Smooth muscle cell (in vitro differentiated cells): ENCODE measurements at regions not wholly inside any gene's neighbourhood (a gene's known extent, or its start where the extent isn't known, plus 50 kb on each side); places are given as distances from the start of the nearest gene placed in this dataset.
A peak's percentile ranks its signal among the peaks of the same experiment; 100 is the strongest.

Experiments used
- DNase-seq: peaks from one replicate; lab custom pipeline; 2025; ENCODE audit not compliant: unreplicated experiment; lab: John Stamatoyannopoulos, UW
- H2AFZ ChIP-seq: fragments of 200-600 bp; sonication (generic); 2 replicates; pipeline ENCODE4 v1.6.0; 2016; ENCODE audit warnings: antibody characterized with exemption, low read depth, mild to moderate bottlenecking
- H3F3A ChIP-seq: fragments of 200-600 bp; sonication (generic); 2 replicates; pipeline ENCODE4 v1.6.0; 2017; ENCODE audit warnings: antibody characterized with exemption, low read depth
- H3K27ac ChIP-seq: fragments of 200-600 bp; sonication (generic); 2 replicates; pipeline ENCODE4 v1.5.1; 2016; ENCODE audit warnings: low read depth, mild to moderate bottlenecking
- H3K27me3 ChIP-seq: fragments of 200-600 bp; sonication (generic); 2 replicates; pipeline ENCODE4 v1.6.1; 2016; ENCODE audit warnings: low read depth, mild to moderate bottlenecking
- H3K36me3 ChIP-seq: fragments of 200-600 bp; sonication (generic); 2 replicates; pipeline ENCODE4 v1.5.1; 2016; ENCODE audit warnings: low read depth
- H3K4me1 ChIP-seq: fragments of 200-600 bp; sonication (generic); 2 replicates; pipeline ENCODE4 v1.5.1; 2016; ENCODE audit warnings: low read depth
- H3K4me2 ChIP-seq: fragments of 200-600 bp; sonication (generic); 2 replicates; pipeline ENCODE4 v1.6.0; 2016; ENCODE audit warnings: mild to moderate bottlenecking
- H3K4me3 ChIP-seq: fragments of 200-600 bp; sonication (generic); 2 replicates; pipeline ENCODE4 v1.5.1; 2016; ENCODE audit warnings: mild to moderate bottlenecking
- H3K79me2 ChIP-seq: fragments of 200-600 bp; sonication (generic); 2 replicates; pipeline ENCODE4 v1.6.0; 2016; ENCODE audit warnings: low read depth, mild to moderate bottlenecking
- H3K9ac ChIP-seq: fragments of 200-600 bp; sonication (generic); 2 replicates; pipeline ENCODE4 v1.6.0; 2016; ENCODE audit warnings: low read depth
- H3K9me3 ChIP-seq: fragments of 200-600 bp; sonication (generic); replicated peaks from 2 replicates; pipeline ENCODE4 v1.5.1; 2016; ENCODE audit warnings: low read depth
- H4K20me1 ChIP-seq: fragments of 200-600 bp; sonication (generic); 2 replicates; pipeline ENCODE4 v1.6.0; 2016; ENCODE audit warnings: low read depth
- CTCF ChIP-seq: fragments of 200-600 bp; sonication (generic); IDR thresholded peaks from 2 replicates; pipeline ENCODE4 v1.5.1; 2017; ENCODE audit warnings: borderline replicate concordance, mild to moderate bottlenecking, antibody characterized with exemption; ENCODE audit not compliant: insufficient read depth, poor library complexity, severe bottlenecking
- WGBS: methylation state at CpG from one replicate; pipeline ENCODE4 v1.1.7; 2016; ENCODE audit warnings: low lambda C conversion rate; 5-methylcytosine and 5-hydroxymethylcytosine counted together

- Histone ChIP-seq H3K9me3 (no peaks in the 10 kb centered on the region), H3K9ac (no peak overlapping the region), H4K20me1 (no peaks in the 10 kb centered on the region), H3K36me3 (no peaks in the 10 kb centered on the region), H3K27ac (no peak overlapping the region), H3K4me2 (no peak overlapping the region), H3F3A (no peaks in the 10 kb centered on the region), H3K27me3 (no peaks in the 10 kb centered on the region), H3K79me2 (no peaks in the 10 kb centered on the region), H2AFZ (no peak overlapping the region), H3K4me1 (peaks cover 8% of the 10 kb centered on the region), H3K4me3 (no peak overlapping the region)
- 73% methylated on average over 3 of the region's 3 CpGs for WGBS
- TF ChIP-seq CTCF, result no peak
- DNase-seq, result no peak
Measured at GRCh38 chr12:5343711-5344110, 88.2 kb upstream of the NTF3 start.

- Histone ChIP-seq H3K4me3 (no peak overlapping the region), H3F3A (no peaks in the 10 kb centered on the region), H3K27me3 (no peaks in the 10 kb centered on the region), H3K79me2 (no peaks in the 10 kb centered on the region), H3K9me3 (no peaks in the 10 kb centered on the region), H3K27ac (no peak overlapping the region), H3K36me3 (no peaks in the 10 kb centered on the region), H3K4me2 (no peak overlapping the region), H4K20me1 (no peaks in the 10 kb centered on the region), H2AFZ (no peak overlapping the region), H3K4me1 (peaks cover 12% of the 10 kb centered on the region), H3K9ac (no peak overlapping the region)
- no peak for DNase-seq
- no peak for TF ChIP-seq CTCF
- WGBS, result 77% methylated on average over 3 of the region's 4 CpGs
Measured at GRCh38 chr12:5344131-5344530, 87.8 kb upstream of the NTF3 start.

GRCh38 chr12:5345534-5345933, 86.4 kb upstream of the NTF3 start:
- H3K79me2 ChIP-seq, result no peaks in the 10 kb centered on the region
- no peaks in the 10 kb centered on the region for H3K27me3 ChIP-seq
- no peak for TF ChIP-seq CTCF
- no peaks in the 10 kb centered on the region for H3K9me3 ChIP-seq
- no peak overlapping the region for H3K27ac ChIP-seq
- DNase-seq, result no peak
- H3F3A ChIP-seq, result no peaks in the 10 kb centered on the region
- H3K4me1 ChIP-seq, result peaks cover 13% of the 10 kb centered on the region
- H4K20me1 ChIP-seq, result no peaks in the 10 kb centered on the region
- no peak overlapping the region for H3K4me3 ChIP-seq
- H3K36me3 ChIP-seq, result no peaks in the 10 kb centered on the region
- no peak overlapping the region for H2AFZ ChIP-seq
- no peak overlapping the region for H3K9ac ChIP-seq
- no peak overlapping the region for H3K4me2 ChIP-seq

- Histone ChIP-seq H3K27me3 (no peaks in the 10 kb centered on the region), H3K36me3 (no peaks in the 10 kb centered on the region), H3K27ac (no peak overlapping the region), H3K79me2 (no peaks in the 10 kb centered on the region), H4K20me1 (no peaks in the 10 kb centered on the region), H3K4me3 (no peak overlapping the region), H3K9me3 (no peaks in the 10 kb centered on the region), H3K9ac (no peak overlapping the region), H3K4me1 (peaks cover 13% of the 10 kb centered on the region), H3K4me2 (peak overlapping the region; percentile 76), H2AFZ (no peak overlapping the region), H3F3A (no peaks in the 10 kb centered on the region)
- DNase-seq, result no peak
- TF ChIP-seq CTCF, result no peak
- WGBS, result 39% methylated on average over 3 of the region's 3 CpGs
Measured at GRCh38 chr12:5348057-5348456, 83.9 kb upstream of the NTF3 start.
